ENCODE measurements at regions not wholly inside any gene's neighbourhood (a gene's known extent, or its start where the extent isn't known, plus 50 kb on each side); places are given as distances from the start of the nearest gene placed in this dataset.

DNA sequence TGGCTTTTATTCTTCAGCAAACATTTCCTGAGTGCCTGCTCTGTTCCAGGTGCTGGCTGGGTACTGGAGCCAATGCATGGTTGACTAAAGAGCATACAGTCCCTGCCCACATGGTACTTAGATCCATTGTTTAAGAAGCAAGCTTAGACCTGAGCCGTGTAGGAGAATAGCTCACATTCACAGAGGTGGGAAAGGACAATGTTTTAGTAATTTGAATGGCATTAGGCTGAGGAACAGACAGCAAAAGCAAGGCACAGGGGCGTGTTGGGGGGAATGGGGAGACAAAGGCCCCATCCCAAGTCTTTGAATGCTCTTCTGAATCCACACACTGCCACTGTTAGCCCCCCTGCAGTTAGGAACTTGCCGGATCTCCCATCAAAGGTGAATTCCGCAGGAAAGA, 388.2 kb upstream of the RGMA start:
- Histone ChIP-seq H3K27me3 (no peaks in the 10 kb centered on the region), H3K36me3 (replicated peaks in 1 of 2; ENCODE audit: insufficient read depth in 1 of 2, low read depth in 2 of 2) (no peaks in the 10 kb centered on the region), H3K9me3 (no peaks in the 10 kb centered on the region), H3K4me3 (no peak overlapping the region), H3K27ac (no peak overlapping the region), H3K4me1 (peaks cover 46% of the 10 kb centered on the region)
- TF ChIP-seq CTCF (IDR thresholded peaks at IDR 0.05), result no peak
- TF ChIP-seq POLR2A (IDR thresholded peaks at IDR 0.05), result no peak
- 53 to 97% methylated on average over 4 of the region's 4 CpGs for WGBS, 2 donors
- ATAC-seq (no peak), DNase-seq (no peak)
- intact Hi-C loops (cut with DNase I), result no loop called here

- DNase-seq (no peak), ATAC-seq (no peak)
- Histone ChIP-seq H3K27ac (no peak overlapping the region), H3K36me3 (replicated peaks in 1 of 2; ENCODE audit: insufficient read depth in 1 of 2, low read depth in 2 of 2) (no peaks in the 10 kb centered on the region), H3K9me3 (no peaks in the 10 kb centered on the region), H3K4me3 (no peak overlapping the region), H3K4me1 (peaks cover 46% of the 10 kb centered on the region), H3K27me3 (no peaks in the 10 kb centered on the region)
- TF ChIP-seq CTCF (IDR thresholded peaks at IDR 0.05) (no peak), POLR2A (IDR thresholded peaks at IDR 0.05) (no peak)
- 84 to 93% methylated on average over 8 of the region's 8 CpGs for WGBS, 2 donors
- intact Hi-C loops (cut with DNase I), result no loop called here
Observed at GRCh38 chr15:93476491-93477177, 387.6 kb upstream of the RGMA start.

- TF ChIP-seq POLR2A (IDR thresholded peaks at IDR 0.05) (no peak), CTCF (IDR thresholded peaks at IDR 0.05) (no peak)
- DNase-seq, result peak in 2 of 4 donors; percentile 40 to 48
- 47 to 51% methylated on average over 9 of the region's 9 CpGs for WGBS, 2 donors
Observed at GRCh38 chr15:93474728-93475127, 385.7 kb upstream of the RGMA start.

DNA sequence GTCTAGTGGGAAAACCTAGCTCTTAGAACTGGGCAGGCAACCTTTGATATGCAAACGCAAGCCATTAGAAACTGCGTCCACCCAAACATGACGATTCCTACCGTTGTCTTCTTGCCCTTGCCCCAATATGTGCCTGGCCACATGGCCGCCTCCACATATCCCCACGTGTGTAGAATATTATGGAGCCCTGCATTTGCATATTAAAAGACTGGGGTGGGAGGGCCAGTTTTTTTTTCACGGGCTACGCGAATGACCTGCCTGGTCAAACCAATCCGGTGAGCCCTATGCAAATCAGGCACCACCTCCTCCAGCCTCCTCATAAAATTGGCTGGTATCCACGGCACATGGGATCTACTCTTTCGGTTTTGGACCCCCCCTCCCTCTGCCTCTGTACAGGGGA, 381.0 kb upstream of the RGMA start:
- ATAC-seq (no peak), DNase-seq (no peak)
- 80 to 91% methylated on average over 12 of the region's 12 CpGs for whole genome bisulfite sequencing, 2 donors
- Histone ChIP-seq H3K4me1 (peaks cover 10% of the 10 kb centered on the region), H3K9me3 (no peaks in the 10 kb centered on the region), H3K4me3 (no peak overlapping the region), H3K27me3 (no peaks in the 10 kb centered on the region), H3K27ac (no peak overlapping the region), H3K36me3 (replicated peaks in 1 of 2; ENCODE audit: insufficient read depth in 1 of 2, low read depth in 2 of 2) (no peaks in the 10 kb centered on the region)
- intact Hi-C loops (cut with DNase I), result no loop called here
- TF ChIP-seq POLR2A (IDR thresholded peaks at IDR 0.05) (no peak), CTCF (IDR thresholded peaks at IDR 0.05) (no peak)

More at GRCh38 chr15:93474728-93475127, 385.7 kb upstream of the RGMA start:
- peaks cover 36% of the 10 kb centered on the region for H3K4me1 ChIP-seq
- no peaks in the 10 kb centered on the region for H3K36me3 ChIP-seq (replicated peaks in 1 of 2; ENCODE audit: insufficient read depth in 1 of 2, low read depth in 2 of 2)
- no peak overlapping the region for H3K27ac ChIP-seq
- no peak for ATAC-seq
- no peak overlapping the region for H3K4me3 ChIP-seq
- intact Hi-C loops (cut with DNase I), result no loop called here
- no peaks in the 10 kb centered on the region for H3K27me3 ChIP-seq
- no peaks in the 10 kb centered on the region for H3K9me3 ChIP-seq

DNA sequence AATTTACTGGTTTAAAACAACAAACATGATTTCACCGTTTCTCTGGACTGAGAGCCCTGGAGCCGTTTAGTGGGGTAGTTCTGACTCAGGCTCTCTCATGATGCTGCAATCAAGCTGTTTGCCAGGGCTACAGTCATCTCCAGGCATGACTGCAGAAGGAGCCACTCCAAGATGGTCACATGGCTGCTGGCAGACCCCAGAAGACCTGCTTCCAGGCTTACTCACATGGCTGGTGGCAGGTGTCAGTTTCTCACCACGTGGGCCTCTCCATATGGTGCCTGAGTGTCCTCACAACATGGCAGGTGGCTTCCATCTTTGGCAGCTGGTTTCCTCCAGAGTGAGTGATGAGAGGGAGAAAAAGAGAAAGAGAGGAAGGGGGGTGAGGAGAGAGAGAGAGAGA, 378.3 kb upstream of the RGMA start:
- TF ChIP-seq POLR2A (IDR thresholded peaks at IDR 0.05) (no peak), CTCF (IDR thresholded peaks at IDR 0.05) (no peak)
- Histone ChIP-seq H3K36me3 (replicated peaks in 1 of 2; ENCODE audit: insufficient read depth in 1 of 2, low read depth in 2 of 2) (no peaks in the 10 kb centered on the region), H3K27ac (no peak overlapping the region), H3K27me3 (no peaks in the 10 kb centered on the region), H3K4me1 (peaks cover 4% of the 10 kb centered on the region), H3K9me3 (no peaks in the 10 kb centered on the region), H3K4me3 (no peak overlapping the region)
- WGBS, 2 donors, result 32 to 36% methylated on average over 3 of the region's 3 CpGs
- DNase-seq (peak in 3 of 4 donors; percentile 33 to 78 (median 56)), ATAC-seq (peak; percentile 53)
- intact Hi-C loops (cut with DNase I), result no loop called here
